IPS-15b (cell line): ENCODE measurements at regions not wholly inside any gene's neighbourhood (a gene's known extent, or its start where the extent isn't known, plus 50 kb on each side); places are given as distances from the start of the nearest gene placed in this dataset.
A peak's percentile ranks its signal among the peaks of the same experiment; 100 is the strongest.

Experiments used
- H3K27me3 ChIP-seq: one replicate; pipeline ENCODE4 v1.6.1; 2013; ENCODE audit warnings: low read length; ENCODE audit not compliant: control insufficient read depth, insufficient read depth
- H3K36me3 ChIP-seq: one replicate; pipeline ENCODE4 v1.6.1; 2013; ENCODE audit warnings: low read length; ENCODE audit not compliant: control insufficient read depth, insufficient read depth
- H3K4me1 ChIP-seq: one replicate; pipeline ENCODE4 v1.6.1; 2013; ENCODE audit warnings: mild to moderate bottlenecking, low read length; ENCODE audit not compliant: control insufficient read depth, insufficient read depth
- H3K4me3 ChIP-seq: one replicate; pipeline ENCODE4 v1.5.1; 2013; ENCODE audit warnings: low read depth, low read length
- H3K9ac ChIP-seq: one replicate; pipeline ENCODE4 v1.6.1; 2013; ENCODE audit warnings: low read depth, mild to moderate bottlenecking, low read length
- H3K9me3 ChIP-seq: one replicate; pipeline ENCODE4 v1.6.1; 2013; ENCODE audit warnings: mild to moderate bottlenecking, low read length; ENCODE audit not compliant: control insufficient read depth, insufficient read depth

DNA sequence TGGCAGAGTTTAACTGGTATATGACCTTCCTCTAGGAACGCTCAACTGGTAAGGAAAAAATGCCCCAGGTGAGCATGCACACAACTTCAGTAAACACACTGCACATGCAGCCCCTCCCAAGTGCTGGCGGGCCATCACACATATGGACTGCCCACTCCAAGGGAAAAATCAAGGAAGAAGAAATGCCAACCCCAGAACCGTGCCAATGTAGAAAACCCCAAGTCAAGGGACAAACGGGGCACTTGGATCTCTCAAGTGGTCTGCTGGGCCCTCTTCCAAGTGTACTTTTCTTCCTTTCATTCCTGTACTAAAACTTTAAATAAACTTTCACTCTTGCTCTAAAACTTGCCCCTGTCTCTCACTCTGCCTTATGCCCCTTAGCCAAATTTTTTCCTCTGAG is 76.4 kb upstream of the ACVR1 start:
- H3K36me3 ChIP-seq = no peaks in the 10 kb centered on the region
- H3K4me1 ChIP-seq = no peaks in the 10 kb centered on the region
- H3K4me3 ChIP-seq = no peak overlapping the region
- H3K9ac ChIP-seq = no peak overlapping the region
- H3K27me3 ChIP-seq = no peaks in the 10 kb centered on the region
- no peaks in the 10 kb centered on the region for H3K9me3 ChIP-seq

DNA sequence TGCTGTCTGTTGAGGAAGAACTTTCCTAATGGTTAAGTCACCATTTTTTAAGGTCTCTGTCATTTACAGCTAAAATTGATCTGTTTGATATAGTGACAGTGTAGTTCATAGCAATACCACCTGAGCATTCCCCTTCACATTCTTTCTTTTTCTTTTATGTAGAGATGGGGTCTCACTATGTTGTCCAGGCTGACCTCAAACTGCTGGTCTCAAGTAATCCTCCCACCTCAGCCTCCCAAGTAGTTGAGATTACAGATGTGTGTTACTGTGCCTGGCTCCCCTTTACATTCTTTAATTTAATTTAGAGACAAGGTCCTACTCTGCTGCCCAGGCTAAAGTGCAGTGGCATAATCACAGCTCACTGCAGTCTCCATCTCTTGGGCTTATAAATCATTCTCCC is 72.7 kb upstream of the ACVR1 start:
- Histone ChIP-seq H3K36me3 (no peaks in the 10 kb centered on the region), H3K27me3 (no peaks in the 10 kb centered on the region), H3K4me3 (no peak overlapping the region), H3K4me1 (no peaks in the 10 kb centered on the region), H3K9me3 (no peaks in the 10 kb centered on the region), H3K9ac (no peak overlapping the region)

DNA sequence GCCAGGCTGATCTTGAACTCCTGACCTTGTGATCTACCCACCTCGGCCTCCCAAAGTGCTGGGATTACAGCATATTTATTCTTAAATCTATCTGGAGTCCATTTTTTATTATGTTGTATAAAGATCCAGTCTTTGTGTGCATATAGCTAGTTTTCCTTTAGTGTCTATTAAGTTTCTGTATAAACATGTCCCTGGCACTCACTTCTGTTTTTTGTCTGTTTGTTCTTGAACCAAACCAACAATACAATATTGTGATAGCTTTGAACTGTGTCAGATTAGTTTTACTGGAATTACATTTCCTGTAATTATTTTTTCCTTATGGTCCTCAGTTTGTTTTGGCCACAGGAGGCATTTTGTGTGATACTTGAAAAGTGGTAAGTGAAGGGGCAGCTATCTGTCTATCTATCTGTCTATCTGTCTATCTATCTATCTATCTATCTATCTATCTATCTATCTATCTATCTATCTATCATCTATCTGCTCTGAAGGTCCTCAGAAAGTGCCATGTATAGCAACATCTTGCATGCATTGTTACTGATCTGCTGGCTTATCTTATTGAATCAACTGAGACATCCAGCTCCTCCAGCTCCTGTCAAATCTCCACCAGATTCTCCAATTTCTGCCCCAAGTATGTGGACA is 70.9 kb upstream of the ACVR1 start:
- Histone ChIP-seq H3K4me1 (no peaks in the 10 kb centered on the region), H3K27me3 (no peaks in the 10 kb centered on the region), H3K36me3 (no peaks in the 10 kb centered on the region), H3K4me3 (no peak overlapping the region), H3K9ac (no peak overlapping the region), H3K9me3 (no peaks in the 10 kb centered on the region)

DNA sequence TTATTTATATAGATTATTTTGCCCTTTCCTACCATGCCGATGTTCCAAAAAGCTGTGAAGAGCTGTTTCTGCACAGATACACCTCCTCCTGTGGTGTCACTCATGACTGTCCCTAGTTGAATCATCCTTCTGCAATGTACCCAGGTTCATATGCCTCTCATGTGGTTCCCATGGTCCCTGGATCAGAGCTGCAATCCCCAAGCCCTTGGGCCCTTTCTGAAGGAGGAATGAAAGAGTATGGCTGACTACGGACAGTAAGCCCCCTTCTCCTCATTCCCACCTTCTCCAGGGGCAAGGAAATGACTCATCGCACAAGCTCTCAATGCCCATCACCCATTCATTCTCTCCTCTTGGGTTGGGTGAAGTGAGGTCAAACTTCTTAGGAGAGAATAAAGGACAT is 63.9 kb upstream of the ACVR1 start:
- Histone ChIP-seq H3K9me3 (no peaks in the 10 kb centered on the region), H3K9ac (no peak overlapping the region), H3K27me3 (peaks cover 10% of the 10 kb centered on the region), H3K36me3 (no peaks in the 10 kb centered on the region), H3K4me1 (no peaks in the 10 kb centered on the region), H3K4me3 (no peak overlapping the region)

DNA sequence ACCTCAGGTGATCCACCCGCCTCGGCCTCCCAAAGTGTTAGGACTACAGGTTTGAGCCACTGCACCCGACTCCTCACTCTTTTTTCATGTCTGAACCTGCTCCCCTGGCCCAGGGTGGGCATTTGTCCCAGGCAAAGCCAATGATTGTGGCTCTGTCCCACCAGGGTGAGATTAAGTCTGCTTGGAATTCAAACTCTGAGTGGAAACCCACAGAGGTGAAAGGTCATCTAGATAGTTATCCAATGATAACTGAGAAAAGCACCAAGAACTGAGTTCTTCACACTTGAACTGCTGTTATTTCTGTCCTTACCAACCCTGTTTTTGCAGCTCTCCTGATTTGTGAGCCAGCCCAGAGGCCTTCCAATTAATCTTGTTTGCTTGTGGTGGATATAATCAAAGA is 62.4 kb upstream of the ACVR1 start:
- H3K9ac ChIP-seq = no peak overlapping the region

DNA sequence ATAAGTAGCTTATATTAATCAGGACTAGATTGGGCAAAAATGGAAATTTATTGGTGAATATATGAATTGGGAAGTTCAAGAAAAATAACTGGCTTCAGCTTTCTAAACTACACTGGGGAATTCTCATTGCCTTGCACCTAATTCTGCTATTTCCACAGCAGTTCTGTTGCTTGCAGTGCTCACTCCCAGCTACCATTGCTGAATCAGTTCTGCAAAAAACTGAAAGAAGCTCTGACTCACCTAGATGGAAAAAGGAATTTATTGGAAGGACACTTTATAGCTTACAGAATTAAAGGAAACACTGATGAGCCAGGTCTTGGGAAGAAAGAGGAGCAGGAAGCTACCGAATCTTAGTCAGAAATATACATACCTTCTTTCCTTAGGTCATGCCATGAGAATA is 60.3 kb upstream of the ACVR1 start:
- Histone ChIP-seq H3K9me3 (no peaks in the 10 kb centered on the region), H3K9ac (no peak overlapping the region), H3K36me3 (no peaks in the 10 kb centered on the region), H3K4me1 (peaks cover 28% of the 10 kb centered on the region), H3K4me3 (no peak overlapping the region), H3K27me3 (peaks cover 29% of the 10 kb centered on the region)

More for the DNA sequence above, 62.4 kb upstream of the ACVR1 start:
- Histone ChIP-seq H3K27me3 (peaks cover 22% of the 10 kb centered on the region), H3K36me3 (no peaks in the 10 kb centered on the region), H3K9me3 (no peaks in the 10 kb centered on the region), H3K4me1 (peaks cover 13% of the 10 kb centered on the region), H3K4me3 (no peak overlapping the region)

DNA sequence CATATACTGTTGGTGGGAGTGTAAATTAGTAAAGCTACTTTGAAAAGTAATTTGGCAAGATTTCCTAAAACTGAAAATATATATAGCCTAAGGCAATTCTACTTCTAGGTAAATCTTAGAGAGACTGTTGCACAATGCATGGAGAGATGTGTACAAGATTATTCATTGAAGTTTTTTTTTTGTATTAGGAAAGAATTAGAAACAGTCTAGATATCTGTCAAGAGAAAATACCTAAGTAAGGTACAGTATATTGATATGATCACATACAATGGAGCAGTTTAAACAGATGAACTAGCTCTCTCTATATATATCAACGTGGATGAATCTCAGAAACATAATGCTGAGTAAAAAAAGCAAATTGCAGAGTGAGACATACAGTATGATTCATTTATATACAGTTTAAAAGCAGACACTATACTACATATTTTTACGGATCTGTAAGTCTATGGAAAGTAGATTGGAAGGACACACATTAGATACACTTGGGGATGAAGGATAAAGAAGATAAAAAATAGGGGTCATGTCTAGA is 59.3 kb upstream of the ACVR1 start:
- no peaks in the 10 kb centered on the region for H3K9me3 ChIP-seq
- H3K27me3 ChIP-seq = peaks cover 39% of the 10 kb centered on the region
- H3K4me3 ChIP-seq = no peak overlapping the region
- H3K36me3 ChIP-seq = no peaks in the 10 kb centered on the region
- H3K4me1 ChIP-seq = peaks cover 30% of the 10 kb centered on the region
- H3K9ac ChIP-seq = no peak overlapping the region

DNA sequence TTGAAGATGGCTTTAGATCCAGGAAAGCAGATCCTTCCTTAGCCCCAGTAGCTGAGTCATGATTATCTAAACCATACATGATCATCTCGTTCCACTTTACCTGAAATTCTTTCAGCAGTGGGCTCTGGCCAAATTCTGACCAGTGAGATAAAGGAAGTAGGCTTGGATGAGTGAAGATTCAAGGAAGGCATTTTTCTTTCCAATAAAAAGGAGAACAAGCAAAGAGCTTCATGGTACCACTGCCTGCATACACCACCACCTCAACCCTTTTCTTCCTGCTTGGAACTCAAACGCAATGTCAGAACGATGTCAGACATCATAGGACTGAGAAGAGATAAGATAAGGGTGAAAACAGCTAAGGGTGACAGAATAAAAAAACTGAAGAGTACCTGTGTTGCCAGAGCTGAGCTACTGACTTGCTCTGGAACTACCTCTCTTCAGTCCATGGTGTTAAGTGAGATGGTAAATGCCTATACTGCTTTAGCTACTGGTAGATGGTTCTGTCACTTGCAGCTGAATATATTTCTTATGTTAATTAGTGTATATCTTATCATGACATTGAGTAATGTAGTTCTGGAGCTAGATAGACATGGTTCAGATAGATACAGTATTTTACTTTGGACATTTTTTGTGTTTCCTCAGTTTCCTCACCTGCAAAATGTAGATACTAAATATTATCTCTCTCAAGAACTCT is 58.7 kb upstream of the ACVR1 start:
- H3K4me3 ChIP-seq = no peak overlapping the region
- no peaks in the 10 kb centered on the region for H3K9me3 ChIP-seq
- H3K36me3 ChIP-seq = no peaks in the 10 kb centered on the region
- peaks cover 30% of the 10 kb centered on the region for H3K4me1 ChIP-seq
- H3K27me3 ChIP-seq = peaks cover 45% of the 10 kb centered on the region
- no peak overlapping the region for H3K9ac ChIP-seq

DNA sequence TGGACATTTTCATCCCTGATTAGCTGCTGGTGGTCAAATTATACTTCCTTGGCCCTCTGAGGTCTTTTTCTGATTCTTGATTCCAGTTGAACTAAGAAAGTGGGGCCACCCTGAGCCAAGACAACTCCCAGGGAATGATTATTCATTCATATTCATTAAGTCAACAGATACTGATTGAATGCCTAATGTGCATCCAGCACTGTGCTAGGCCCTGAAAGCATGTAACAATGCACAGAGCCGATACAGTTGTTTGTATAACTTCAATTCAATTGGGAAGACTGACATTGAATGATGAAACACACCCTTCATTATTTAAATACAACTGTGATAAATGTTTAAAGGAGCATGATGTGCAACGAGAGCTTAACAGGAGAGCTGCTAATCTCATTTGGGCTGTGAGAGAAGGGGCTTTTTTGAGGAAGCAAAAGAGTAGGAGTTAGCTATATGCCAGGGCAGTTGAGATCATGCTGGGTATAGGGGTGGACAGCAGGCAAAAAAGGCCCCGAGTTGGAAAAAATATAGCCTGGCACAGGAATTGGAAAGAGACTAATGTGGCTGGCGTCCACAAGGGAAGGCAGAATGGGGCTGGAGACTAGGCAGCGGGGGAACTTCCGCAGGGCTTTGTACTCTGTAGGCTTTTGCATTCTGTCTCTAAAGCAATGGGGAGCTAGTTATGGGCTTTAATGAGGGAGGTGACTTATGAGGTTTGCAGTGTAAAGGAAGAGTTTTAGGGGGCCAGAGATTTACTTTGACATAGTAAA is 57.2 kb upstream of the ACVR1 start:
- H3K27me3 ChIP-seq = peaks cover 47% of the 10 kb centered on the region
- no peak overlapping the region for H3K9ac ChIP-seq
- peak overlapping the region; percentile 14 for H3K4me3 ChIP-seq
- no peaks in the 10 kb centered on the region for H3K36me3 ChIP-seq
- peaks cover 30% of the 10 kb centered on the region for H3K4me1 ChIP-seq
- no peaks in the 10 kb centered on the region for H3K9me3 ChIP-seq

DNA sequence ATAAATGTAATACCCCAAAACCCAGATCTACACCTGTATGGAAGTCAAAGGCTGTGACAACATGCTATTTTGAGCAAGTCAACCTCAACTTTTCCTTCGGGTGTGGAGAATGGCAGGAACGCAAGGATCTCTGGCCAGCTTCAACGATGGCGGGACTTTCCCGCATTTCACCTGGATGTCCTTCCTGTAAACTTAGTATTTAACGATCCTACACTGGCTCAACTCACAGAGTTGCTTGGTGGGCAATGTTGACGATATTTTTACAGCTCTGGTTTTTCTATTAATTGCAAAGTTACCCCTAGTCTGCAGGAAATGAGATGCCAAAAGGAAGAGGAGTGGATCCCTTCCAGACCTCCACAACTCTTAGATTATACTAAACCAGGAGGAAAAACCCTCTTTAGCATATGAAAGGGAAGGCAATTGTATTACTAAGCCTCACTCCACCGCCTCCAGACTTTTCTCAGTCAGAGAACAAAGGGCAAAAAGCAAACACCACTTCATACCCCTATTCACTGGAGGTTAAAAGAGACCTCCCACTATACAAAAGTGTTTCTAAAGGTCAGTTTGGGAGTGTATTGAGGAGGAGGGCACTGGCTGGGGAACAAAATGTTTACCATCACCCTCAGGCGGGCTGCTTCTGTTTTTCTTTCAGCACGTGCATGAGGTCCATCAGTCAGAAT is 56.5 kb upstream of the ACVR1 start:
- H3K4me1 ChIP-seq = peaks cover 30% of the 10 kb centered on the region
- peak overlapping the region; percentile 41 for H3K4me3 ChIP-seq
- H3K9ac ChIP-seq = no peak overlapping the region
- H3K27me3 ChIP-seq = peaks cover 47% of the 10 kb centered on the region
- H3K36me3 ChIP-seq = no peaks in the 10 kb centered on the region
- H3K9me3 ChIP-seq = no peaks in the 10 kb centered on the region

DNA sequence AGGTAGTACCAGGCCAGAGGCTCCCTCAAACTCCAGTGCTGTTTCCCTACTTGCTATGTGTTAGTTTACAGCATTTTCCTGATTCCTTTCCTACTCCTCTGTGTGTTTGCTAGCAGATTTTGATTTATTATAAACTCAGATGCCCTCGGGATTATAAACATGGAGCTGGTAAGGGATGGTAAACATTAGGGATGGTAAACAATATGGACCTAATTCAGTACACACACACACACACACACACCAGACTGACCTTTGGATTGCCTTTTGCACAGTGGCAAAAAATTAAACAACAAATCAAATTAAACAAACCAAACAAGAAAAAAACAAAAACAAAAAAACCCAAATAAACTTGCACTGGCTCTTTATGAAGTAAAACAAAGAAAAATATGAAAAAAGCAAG is 55.4 kb upstream of the ACVR1 start:
- H3K4me1 ChIP-seq = peaks cover 30% of the 10 kb centered on the region
- peaks cover 47% of the 10 kb centered on the region for H3K27me3 ChIP-seq
- H3K9ac ChIP-seq = no peak overlapping the region
- no peak overlapping the region for H3K4me3 ChIP-seq
- no peaks in the 10 kb centered on the region for H3K36me3 ChIP-seq
- H3K9me3 ChIP-seq = no peaks in the 10 kb centered on the region
